Muscle layer of duodenum (tissue), 2 donors: ENCODE measurements at regions not wholly inside any gene's neighbourhood (a gene's known extent, or its start where the extent isn't known, plus 50 kb on each side); places are given as distances from the start of the nearest gene placed in this dataset.

Source experiments
- H3K27ac ChIP-seq: one replicate; pipeline ENCODE4 v1.7.0; 2013; ENCODE audit warnings: mild to moderate bottlenecking, low read length
- H3K27me3 ChIP-seq: one replicate; pipeline ENCODE4 v1.7.0; 2013; ENCODE audit warnings: low read depth, mild to moderate bottlenecking, control low read depth, low read length
- H3K36me3 ChIP-seq, 2 donors: one replicate each; pipeline ENCODE4 v1.7.0; 2013; ENCODE audit warnings: low read length in 2 of 2, control low read depth in 1 of 2, mild to moderate bottlenecking in 1 of 2; ENCODE audit not compliant: insufficient read depth in 2 of 2, control insufficient read depth in 1 of 2
- H3K4me1 ChIP-seq, 2 donors: one replicate each; pipeline ENCODE4 v1.7.0; 2013; ENCODE audit warnings: low read length in 2 of 2, mild to moderate bottlenecking in 2 of 2, control low read depth in 1 of 2, moderate library complexity in 1 of 2; ENCODE audit not compliant: insufficient read depth in 2 of 2, control insufficient read depth in 1 of 2
- H3K4me3 ChIP-seq, 2 donors: one replicate each; pipeline ENCODE4 v1.7.0; 2013; ENCODE audit warnings: low read length in 2 of 2, low read depth in 1 of 2, mild to moderate bottlenecking in 1 of 2
- H3K9me3 ChIP-seq, 2 donors: one replicate each; pipeline ENCODE4 v1.7.0; 2013; ENCODE audit warnings: low read length in 2 of 2, control low read depth in 1 of 2, mild to moderate bottlenecking in 1 of 2; ENCODE audit not compliant: control insufficient read depth in 1 of 2
- donor health status: healthy.

DNA sequence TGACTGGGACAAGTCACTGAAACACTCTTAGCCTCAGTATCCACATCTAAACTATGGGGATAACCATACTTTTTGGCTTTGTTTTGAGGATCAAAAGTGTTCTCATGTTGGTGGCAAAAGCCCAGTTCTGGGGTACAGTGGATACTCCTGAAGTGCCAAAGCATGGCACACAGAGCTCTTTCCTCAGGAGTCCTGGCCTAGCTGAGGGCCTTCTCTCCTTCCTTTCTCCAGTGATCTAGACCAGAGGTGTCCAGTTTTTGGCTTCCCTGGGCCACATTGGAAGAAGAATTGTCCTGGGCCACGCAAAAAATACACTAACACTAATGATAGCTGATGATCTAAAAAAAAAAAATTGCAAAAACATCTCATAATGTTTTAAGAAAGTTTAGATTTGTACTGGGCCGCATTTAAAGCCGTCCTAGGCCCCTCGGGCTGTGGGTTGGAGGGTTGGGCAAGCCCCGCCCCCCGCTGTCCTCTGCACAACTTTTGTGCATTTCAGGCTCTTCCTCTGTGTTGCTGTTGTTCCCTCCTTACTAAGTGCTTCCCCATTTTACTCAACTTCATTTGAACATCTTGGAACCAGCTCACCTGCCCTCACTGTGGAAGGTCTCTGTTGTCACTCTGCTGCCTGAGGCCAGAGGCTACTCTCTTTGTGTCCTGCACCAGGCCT lies 337.0 kb downstream of the CYRIA start:
- H3K4me1 ChIP-seq: no peaks in the 10 kb centered on the region
- H3K36me3 ChIP-seq: no peaks in the 10 kb centered on the region
- H3K4me3 ChIP-seq: no peak overlapping the region
- no peaks in the 10 kb centered on the region for H3K9me3 ChIP-seq
- H3K27me3 ChIP-seq: no peaks in the 10 kb centered on the region
- no peak overlapping the region for H3K27ac ChIP-seq

DNA sequence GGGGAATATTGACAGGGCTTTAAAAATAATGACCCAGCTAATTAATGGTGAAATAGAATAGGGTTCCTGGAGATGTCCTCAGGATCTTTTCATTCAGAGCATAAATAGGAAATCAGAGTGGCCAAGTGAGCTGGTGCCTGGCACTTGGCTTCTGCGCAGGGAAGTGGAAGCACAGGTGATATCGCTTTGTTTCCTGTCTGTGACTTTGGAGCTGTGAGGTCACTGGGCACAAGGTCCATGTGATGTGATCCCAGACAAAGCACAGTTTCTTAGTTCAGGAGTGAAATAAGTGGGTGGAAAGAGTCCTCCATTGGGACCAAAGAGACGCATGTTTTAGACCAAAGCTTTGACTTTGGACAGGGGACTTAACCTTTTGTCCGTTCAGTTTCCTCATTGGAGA lies 338.3 kb downstream of the CYRIA start:
- Histone ChIP-seq H3K4me3 (no peak overlapping the region), H3K4me1 (no peaks in the 10 kb centered on the region)

DNA sequence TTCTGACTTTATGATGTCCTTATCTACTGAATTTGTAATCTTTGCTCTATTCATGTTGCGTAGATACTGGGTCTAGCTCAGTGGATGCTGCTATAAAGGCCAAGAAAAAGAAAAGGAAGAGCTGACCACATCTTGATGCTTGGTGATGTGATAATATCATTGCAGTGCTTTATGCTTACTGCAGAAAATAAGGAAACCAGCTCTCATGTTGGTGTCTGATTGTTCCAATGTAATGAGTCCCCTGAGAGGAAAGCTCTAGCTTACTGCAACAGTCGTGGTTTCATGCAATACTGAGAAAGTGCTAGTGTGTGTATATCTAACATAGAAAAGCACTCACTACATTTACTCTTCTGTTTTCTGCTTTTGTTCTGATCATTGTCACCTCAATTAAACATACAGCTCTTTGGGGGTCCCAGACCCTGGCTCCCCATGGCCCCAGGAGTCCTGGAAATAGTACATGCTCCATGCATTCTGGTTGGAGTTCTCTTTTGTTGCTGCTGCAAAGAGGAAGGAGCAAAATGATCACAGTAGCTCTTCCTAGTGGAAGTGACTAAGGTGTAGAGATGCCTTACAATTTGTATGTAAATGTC lies 338.8 kb downstream of the CYRIA start:
- H3K36me3 ChIP-seq: no peaks in the 10 kb centered on the region
- no peaks in the 10 kb centered on the region for H3K9me3 ChIP-seq
- H3K4me1 ChIP-seq: no peaks in the 10 kb centered on the region
- H3K27ac ChIP-seq: no peak overlapping the region
- no peaks in the 10 kb centered on the region for H3K27me3 ChIP-seq
- no peak overlapping the region for H3K4me3 ChIP-seq

More for the DNA sequence above, 338.3 kb downstream of the CYRIA start:
- H3K27me3 ChIP-seq: no peaks in the 10 kb centered on the region
- H3K36me3 ChIP-seq: no peaks in the 10 kb centered on the region
- H3K9me3 ChIP-seq: no peaks in the 10 kb centered on the region
- no peak overlapping the region for H3K27ac ChIP-seq

DNA sequence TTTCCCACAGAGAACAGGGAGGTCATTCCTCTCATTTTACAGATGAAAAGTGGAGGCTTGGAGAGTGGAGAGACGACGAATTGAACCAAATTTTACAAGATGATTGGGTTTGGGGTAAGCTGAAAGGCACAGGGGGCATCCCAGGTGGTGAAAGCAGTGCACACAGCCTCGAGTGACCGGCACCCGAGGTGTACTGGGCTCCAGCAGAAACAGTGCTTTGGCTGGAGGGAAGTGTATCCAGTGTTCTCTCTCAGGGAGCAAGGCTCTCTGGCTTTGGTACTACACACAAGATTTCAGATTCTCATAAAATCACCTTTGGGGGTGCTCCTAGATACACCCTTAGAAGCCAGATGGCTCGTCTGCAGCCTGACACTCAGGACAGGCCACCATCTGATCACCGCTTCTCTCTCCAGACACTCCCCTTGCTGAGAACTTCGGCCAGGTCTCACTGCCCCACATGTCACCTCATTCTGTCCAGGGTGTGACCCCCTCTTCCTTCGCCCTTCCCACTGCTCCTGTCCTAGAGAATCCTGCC lies 339.6 kb downstream of the CYRIA start:
- H3K27me3 ChIP-seq: no peaks in the 10 kb centered on the region
- no peak overlapping the region for H3K4me3 ChIP-seq
- no peaks in the 10 kb centered on the region for H3K36me3 ChIP-seq
- H3K9me3 ChIP-seq: no peaks in the 10 kb centered on the region
- H3K27ac ChIP-seq: no peak overlapping the region
- no peaks in the 10 kb centered on the region for H3K4me1 ChIP-seq

DNA sequence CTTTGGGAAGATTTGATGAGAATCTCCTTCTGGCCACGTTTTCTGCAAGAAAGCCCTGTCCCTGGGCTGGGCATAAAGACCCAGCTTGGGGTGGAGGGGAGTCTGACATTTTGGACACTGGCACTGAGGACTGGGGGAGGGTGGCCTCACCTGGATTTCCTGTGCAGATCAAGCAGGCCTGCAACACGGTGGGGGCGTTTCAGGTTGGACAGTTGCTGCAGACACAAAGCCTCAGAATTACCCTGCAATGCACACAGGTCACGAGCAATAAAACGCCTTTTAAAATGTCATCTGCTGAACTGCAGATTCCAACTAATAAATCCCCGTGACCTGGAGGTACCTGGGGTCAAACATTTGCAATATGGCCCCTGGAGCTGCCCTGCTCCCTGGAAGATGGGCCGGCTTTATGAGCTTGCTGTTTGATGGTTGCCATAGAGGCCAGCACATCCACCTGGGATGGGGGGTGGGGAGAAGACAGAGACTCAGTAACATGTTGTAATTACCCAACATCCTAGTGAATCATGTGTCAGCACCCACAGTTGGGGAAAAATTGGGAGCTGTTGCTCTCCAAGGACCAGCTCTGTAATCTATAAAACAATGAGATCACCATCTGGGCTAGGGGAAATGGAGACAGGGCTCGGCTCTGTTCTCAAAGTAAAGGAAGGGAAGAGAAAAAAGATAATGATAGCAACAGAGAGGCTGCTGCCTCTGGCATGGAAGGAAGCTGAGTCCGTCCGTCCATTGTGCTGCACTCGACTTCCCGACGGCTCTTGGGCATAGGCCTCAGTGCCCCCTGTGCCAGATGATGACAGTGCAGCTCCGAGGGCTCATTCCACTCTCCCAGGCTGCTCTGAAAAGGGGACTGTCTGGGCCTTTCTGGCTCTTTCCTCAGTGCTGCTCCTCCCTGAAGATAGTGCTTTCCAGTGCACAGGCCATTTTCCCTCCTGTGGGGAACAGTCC lies 340.3 kb downstream of the CYRIA start:
- H3K4me1 ChIP-seq: no peaks in the 10 kb centered on the region
- no peak overlapping the region for H3K4me3 ChIP-seq
- no peaks in the 10 kb centered on the region for H3K9me3 ChIP-seq
- no peaks in the 10 kb centered on the region for H3K27me3 ChIP-seq
- H3K27ac ChIP-seq: no peak overlapping the region
- H3K36me3 ChIP-seq: no peaks in the 10 kb centered on the region

DNA sequence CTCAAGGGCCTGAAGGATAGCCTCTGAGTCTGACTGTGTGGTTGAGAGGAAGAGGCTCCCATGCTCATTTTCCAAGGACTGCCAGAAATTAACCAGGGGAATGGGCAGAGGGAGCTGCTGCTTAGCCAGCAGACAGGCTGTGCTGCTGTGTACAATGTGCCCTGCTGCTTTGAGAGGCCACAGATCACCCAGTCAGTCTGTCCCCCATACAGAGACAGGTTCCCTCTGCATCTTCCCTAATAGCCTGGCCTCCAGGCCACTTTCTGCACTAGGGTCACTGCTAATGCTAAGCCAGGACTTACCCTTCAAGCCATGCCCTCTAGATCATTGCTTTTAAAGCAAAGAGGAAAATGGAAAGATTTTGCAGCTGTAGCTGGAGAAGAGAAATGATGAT lies 341.1 kb downstream of the CYRIA start:
- Histone ChIP-seq H3K4me1 (no peaks in the 10 kb centered on the region), H3K27me3 (no peaks in the 10 kb centered on the region), H3K9me3 (no peaks in the 10 kb centered on the region), H3K27ac (no peak overlapping the region), H3K4me3 (no peak overlapping the region), H3K36me3 (no peaks in the 10 kb centered on the region)

DNA sequence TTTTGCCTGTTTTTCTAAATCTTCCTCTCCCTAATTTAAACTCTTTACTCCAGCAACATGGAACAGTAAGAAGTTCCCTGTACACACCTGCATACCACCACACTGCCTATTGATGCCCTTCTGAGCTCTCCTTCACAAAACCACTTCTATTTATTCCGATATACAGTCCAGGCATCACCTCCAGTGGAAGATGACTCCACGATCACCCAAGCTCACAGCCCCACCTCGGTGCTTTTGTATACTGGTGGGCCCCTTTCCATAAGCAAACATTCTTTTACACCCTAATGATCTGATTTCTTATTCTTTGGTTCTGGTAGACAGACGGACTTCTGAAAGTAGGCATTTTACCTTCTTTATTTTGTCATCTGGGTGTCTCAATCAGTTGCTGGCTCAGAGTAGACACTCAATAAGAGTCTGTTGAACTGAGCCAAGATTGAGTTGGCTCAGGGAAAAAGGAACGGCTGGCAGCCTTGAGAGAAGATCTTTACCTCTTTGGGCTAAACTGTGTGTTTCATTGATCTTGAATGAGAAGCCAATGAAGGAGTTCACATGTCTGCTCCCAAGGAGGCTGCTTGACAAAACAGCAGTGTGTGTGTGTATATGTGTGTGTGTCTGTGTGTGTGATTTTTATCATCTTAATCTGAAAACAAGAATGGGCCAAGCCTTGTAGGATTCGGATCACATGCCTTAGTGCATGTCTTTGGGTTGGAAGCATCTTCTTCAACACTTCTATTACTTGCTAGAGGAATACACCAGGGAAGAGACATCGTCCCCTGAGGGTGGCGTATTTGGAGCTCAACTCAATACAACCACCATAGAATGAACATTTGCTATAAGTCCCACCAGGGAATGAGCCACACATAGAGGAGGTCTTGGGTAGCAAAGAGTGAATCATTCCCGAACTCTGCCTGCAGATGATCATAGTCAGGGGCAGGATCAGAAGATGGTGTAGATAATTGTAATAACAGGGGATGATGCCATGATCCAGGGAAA lies 341.8 kb downstream of the CYRIA start:
- Histone ChIP-seq H3K27me3 (no peaks in the 10 kb centered on the region), H3K36me3 (no peaks in the 10 kb centered on the region), H3K4me3 (no peak overlapping the region), H3K27ac (no peak overlapping the region), H3K4me1 (no peaks in the 10 kb centered on the region), H3K9me3 (no peaks in the 10 kb centered on the region)

DNA sequence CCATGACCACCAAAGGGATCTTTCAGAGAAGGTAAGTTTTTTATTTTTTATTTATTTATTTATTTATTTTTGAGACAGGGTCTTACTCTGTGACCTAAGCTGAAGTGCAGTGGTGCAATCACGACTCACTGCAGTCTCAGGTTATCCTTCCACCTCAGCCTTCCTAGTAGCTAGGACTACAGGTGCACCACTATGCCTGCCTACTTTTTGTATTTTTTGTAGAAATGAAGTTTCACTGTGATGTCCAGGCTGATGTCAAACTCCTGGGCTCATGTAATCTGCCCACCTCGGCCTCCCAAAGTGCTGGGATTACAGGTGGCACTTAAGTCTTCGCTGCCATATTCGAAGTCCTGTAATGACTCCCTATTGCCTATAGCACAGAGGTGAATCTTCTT lies 342.5 kb downstream of the CYRIA start:
- H3K27me3 ChIP-seq: no peaks in the 10 kb centered on the region
- no peaks in the 10 kb centered on the region for H3K9me3 ChIP-seq

DNA sequence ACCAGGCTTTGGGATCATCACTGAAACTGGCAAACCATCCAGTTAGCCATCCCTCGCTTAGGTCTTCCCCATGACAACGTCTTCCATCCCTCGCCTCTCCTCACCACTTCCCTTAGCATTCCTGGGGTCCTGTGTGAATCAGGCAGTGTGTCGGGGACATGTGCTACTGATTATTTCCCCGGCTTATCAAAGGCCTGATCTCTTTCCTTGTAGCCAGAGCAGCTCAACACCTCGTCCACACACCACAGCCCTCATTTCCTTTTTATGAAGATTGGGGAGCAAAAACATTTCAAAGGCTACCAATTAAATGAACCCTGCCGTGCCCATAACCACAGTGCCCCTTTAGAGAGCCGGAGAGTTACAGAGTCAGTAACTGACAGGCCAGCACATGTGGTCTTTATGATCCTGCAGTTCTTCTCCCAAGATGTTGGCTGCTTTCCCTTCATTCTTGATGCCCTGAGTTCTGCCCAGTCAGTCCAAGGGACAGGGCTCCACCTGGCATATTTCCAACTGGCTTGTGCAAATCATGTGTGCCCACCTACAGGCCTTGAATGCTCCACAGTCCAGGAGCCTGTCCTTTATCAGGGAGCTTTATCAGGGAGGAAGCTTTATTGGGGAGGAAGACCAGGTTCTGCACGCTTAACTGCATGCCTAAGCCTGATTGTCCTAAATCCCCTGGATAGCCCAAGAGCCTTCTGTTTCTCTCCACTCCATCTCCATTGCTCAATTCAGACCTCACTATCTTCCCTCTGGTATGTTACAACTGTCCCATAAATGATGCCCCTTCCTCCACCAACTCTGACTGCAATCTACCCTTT lies 343.1 kb downstream of the CYRIA start:
- H3K4me1 ChIP-seq: no peaks in the 10 kb centered on the region
- H3K36me3 ChIP-seq: no peaks in the 10 kb centered on the region
- H3K9me3 ChIP-seq: no peaks in the 10 kb centered on the region
- no peaks in the 10 kb centered on the region for H3K27me3 ChIP-seq
- H3K4me3 ChIP-seq: no peak overlapping the region
- H3K27ac ChIP-seq: no peak overlapping the region

More for the DNA sequence above, 342.5 kb downstream of the CYRIA start:
- H3K27ac ChIP-seq: no peak overlapping the region
- no peak overlapping the region for H3K4me3 ChIP-seq
- no peaks in the 10 kb centered on the region for H3K36me3 ChIP-seq
- H3K4me1 ChIP-seq: no peaks in the 10 kb centered on the region

DNA sequence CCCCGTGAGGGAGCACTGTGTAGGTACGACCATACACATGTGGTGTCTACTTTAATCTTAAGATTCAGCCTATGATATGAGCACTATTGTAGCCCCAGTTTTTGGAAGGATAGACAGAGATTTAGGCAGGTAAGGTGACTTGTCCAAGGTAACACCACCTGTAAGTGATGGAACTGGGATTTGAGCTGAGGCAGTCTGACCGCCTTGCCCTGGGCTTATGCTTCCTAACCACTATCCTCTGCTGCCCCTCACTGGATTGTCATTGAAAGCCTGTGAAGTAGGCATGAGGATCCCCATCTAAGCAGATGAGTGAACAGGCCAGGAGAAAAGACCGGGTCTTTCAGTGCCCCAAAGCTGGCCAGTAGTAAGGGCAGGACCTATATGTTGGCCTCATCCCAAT lies 343.8 kb downstream of the CYRIA start:
- Histone ChIP-seq H3K36me3 (no peaks in the 10 kb centered on the region), H3K27me3 (no peaks in the 10 kb centered on the region), H3K4me1 (no peaks in the 10 kb centered on the region), H3K27ac (no peak overlapping the region), H3K9me3 (no peaks in the 10 kb centered on the region), H3K4me3 (no peak overlapping the region)
